ENCODE measurements at regions not wholly inside any gene's neighbourhood (a gene's known extent, or its start where the extent isn't known, plus 50 kb on each side); places are given as distances from the start of the nearest gene placed in this dataset.

- Histone ChIP-seq H4K20me1 (replicated peaks; ENCODE audit: control insufficient read depth, insufficient read depth, low read length) (peaks cover 5% of the 10 kb centered on the region; the same call in 1 of the 2 replicates), H3K36me3 (ENCODE audit: control insufficient read depth, insufficient read depth, low read length) (no peaks in the 10 kb centered on the region), H3K4me2 (ENCODE audit: insufficient read depth, low read length) (no peak overlapping the region), H3K9me3 (replicated peaks; ENCODE audit: control insufficient read depth, insufficient read depth, low read depth, low read length) (no peaks in the 10 kb centered on the region), H2AFZ (ENCODE audit: low read depth, low read length) (no peak overlapping the region), H3K79me2 (ENCODE audit: control insufficient read depth, insufficient read depth, low read length) (no peaks in the 10 kb centered on the region), H3K4me1 (replicated peaks in 1 of 2; ENCODE audit: control insufficient read depth in 2 of 2, insufficient read depth in 2 of 2, low read length in 2 of 2) (peaks cover 0 to 6% of the 10 kb centered on the region in 2 experiments; a peak in 2 of 5 replicates), H3K27ac (ENCODE audit: extremely low read depth, low read depth, low read length) (no peak overlapping the region), H3K9me1 (ENCODE audit: control insufficient read depth, insufficient read depth, low read length) (no peaks in the 10 kb centered on the region), H3K4me3 (no peak overlapping the region), H3K27me3 (ENCODE audit: control insufficient read depth in 2 of 2, insufficient read depth in 2 of 2, low read length in 2 of 2) (peaks cover 42 to 84% of the 10 kb centered on the region in 2 experiments), H3K9ac (ENCODE audit: insufficient read depth in 1 of 2, low read depth in 2 of 2, low read length in 2 of 2) (no peak overlapping the region)
- intact Hi-C loops (cut with micrococcal nuclease) = no loop called here
- CTCF ChIA-PET (ENCODE audit: low intra/inter-chr PET ratio) = no interaction called here
- in situ Hi-C loops (cut with MboI) = no loop called here
- POLR2A ChIA-PET = interaction anchor here (0.6 to 0.7 kb wide), 3 partner anchors 9 to 15 kb away, joined by 3 read pairs; no protein-coding TSS in a partner anchor
- FAIRE-seq = no peak
- ATAC-seq = no peak
- DNase-seq (ENCODE audit: extremely low read depth in 1 of 4, low spot score in 3 of 4) = no peak
- WGBS (ENCODE audit: insufficient coverage, low coverage, missing lambda C conversion rate) = 7% methylated on average over 14 of the region's 19 CpGs
- no TSS peak for BruUV-seq (replicated peaks)
- no peak for TF ChIP-seq HMG20A (CRISPR knock-in tag; conservative IDR thresholded peaks at IDR 0.05)
- TF ChIP-seq ZNF785 (CRISPR knock-in tag; IDR thresholded peaks at IDR 0.05) = no peak
- TF ChIP-seq ZNF407 (IDR thresholded peaks at IDR 0.05; ENCODE audit: low read depth) = no peak
- TF ChIP-seq NR1H2 (CRISPR knock-in tag; IDR thresholded peaks at IDR 0.05) = no peak
- no peak for TF ChIP-seq E2F1 (CRISPR knock-in tag; IDR thresholded peaks at IDR 0.05)
- TF ChIP-seq NCOR1 (IDR thresholded peaks at IDR 0.05) = no peak
- no peak for TF ChIP-seq ZC3H8 (IDR thresholded peaks at IDR 0.05)
Observed at GRCh38 chr9:135355521-135356011, 124.0 kb upstream of the PPP1R26 start.

Measured in K562 (cell line).